Prostate gland (tissue), 2 donors: ENCODE measurements at regions not wholly inside any gene's neighbourhood (a gene's known extent, or its start where the extent isn't known, plus 50 kb on each side); places are given as distances from the start of the nearest gene placed in this dataset.

Experiments used
- CTCF ChIP-seq, 4 experiments: fragments of 200-600 bp in 2 of 4; fragments of 450-650 bp in 2 of 4; sonication (generic) in 2 of 4; IDR thresholded peaks; 1 replicate in 3 of 4; 2 replicates in 1 of 4; pipeline ENCODE4 v1.5.1; 2016 to 2019; ENCODE audit warnings: antibody characterized with exemption in 4 of 4, mild to moderate bottlenecking in 2 of 4, moderate library complexity in 2 of 4
- POLR2A ChIP-seq: fragments of 450-650 bp; IDR thresholded peaks from one replicate; pipeline ENCODE4 v1.6.1; 2016; ENCODE audit warnings: antibody characterized with exemption, mild to moderate bottlenecking
- POLR2AphosphoS5 ChIP-seq: sonication (generic); formaldehyde crosslinking; IDR thresholded peaks from one replicate; pipeline ENCODE4 v1.6.1; 2017; ENCODE audit warnings: antibody characterized with exemption

- TF ChIP-seq CTCF (IDR thresholded peaks at IDR 0.05): no peak
- TF ChIP-seq POLR2A: no peak
- no peak for TF ChIP-seq POLR2AphosphoS5
These were observed 52.8 kb upstream of the RAI14 start for GRCh38 chr5:34603378-34603777.
